GM12878 (cell line): ENCODE measurements at regions not wholly inside any gene's neighbourhood (a gene's known extent, or its start where the extent isn't known, plus 50 kb on each side); places are given as distances from the start of the nearest gene placed in this dataset.

Source experiments
- ATAC-seq: fragments of 200-7000 bp; cut with Tn5 transposase; 3 replicates; pipeline ENCODE4 v1.9.1; 2020; ENCODE audit warnings: mild to moderate bottlenecking, moderate library complexity
- BruUV-seq: library from RNA; stranded (reverse); fragments of 400-500 nt; replicated peaks from 2 replicates; lab custom pipeline; 2021; lab: Mats Ljungman, UMichigan
- CTCF ChIA-PET: fragments of 300-600 bp; sonication (Branson Sonifier 250); formaldehyde crosslinking; extraction: SDS; loops from one replicate; lab custom pipeline; 2021; ENCODE audit warnings: inconsistent platforms; lab: Yijun Ruan, JAX
- POLR2A ChIA-PET: fragments of 350-600 bp; formaldehyde crosslinking; extraction: SDS; loops from one replicate; lab custom pipeline; 2021; ENCODE audit warnings: inconsistent platforms; lab: Charles Lee
- RAD21 ChIA-PET: fragments of 300-600 bp; sonication (Branson Sonifier 250); formaldehyde crosslinking; loops from one replicate; lab custom pipeline; 2023; ENCODE audit warnings: antibody characterized with exemption; ENCODE audit not compliant: unreplicated experiment; lab: Charles Lee
- SMC1A ChIA-PET: fragments of 300-600 bp; sonication (Branson Sonifier 250); formaldehyde crosslinking; loops from one replicate; lab custom pipeline; 2023; ENCODE audit not compliant: unreplicated experiment, uncharacterized antibody; lab: Charles Lee
- DNase-seq: peaks from one replicate; pipeline ENCODE4 v3.0.0-alpha.2; 2011; ENCODE audit warnings: low read depth, low spot score
- FAIRE-seq: peaks from 3 replicates; lab custom pipeline; 2011; peaks lifted over from hg19 to GRCh38; lab: Jason Lieb, UNC
- H2AFZ ChIP-seq: 2 replicates; pipeline ENCODE4 v1.6.0; 2011; ENCODE audit warnings: low read depth, low read length, control low read depth; ENCODE audit not compliant: control insufficient read depth
- H3K27ac ChIP-seq: 2 replicates; pipeline ENCODE4 v1.5.1; 2011; ENCODE audit warnings: control low read depth; ENCODE audit not compliant: control insufficient read depth, insufficient read depth
- H3K27me3 ChIP-seq, 2 experiments: replicated peaks in 1 of 2; 2 replicates each; pipeline versions ENCODE4 v1.6.0 to v1.6.1; 2011; ENCODE audit warnings: low read length in 1 of 2; ENCODE audit not compliant: control insufficient read depth in 2 of 2, insufficient read depth in 2 of 2
- H3K36me3 ChIP-seq, 2 experiments: 2 replicates each; pipeline ENCODE4 v1.5.1; 2011; ENCODE audit warnings: low read length in 1 of 2; ENCODE audit not compliant: control insufficient read depth in 2 of 2, insufficient read depth in 2 of 2
- H3K4me1 ChIP-seq: 2 replicates; pipeline ENCODE4 v1.6.1; 2011; ENCODE audit warnings: mild to moderate bottlenecking, low read length, moderate library complexity, mixed read lengths; ENCODE audit not compliant: control insufficient read depth, insufficient read depth
- H3K4me2 ChIP-seq: 2 replicates; pipeline ENCODE4 v1.6.0; 2011; ENCODE audit warnings: control low read depth; ENCODE audit not compliant: control insufficient read depth, insufficient read depth
- H3K4me3 ChIP-seq: fragments of 200-600 bp; sonication (generic); 2 replicates; pipeline ENCODE4 v1.5.1; 2016
- H3K79me2 ChIP-seq: 2 replicates; pipeline ENCODE4 v1.6.0; 2011; ENCODE audit warnings: low read length; ENCODE audit not compliant: control insufficient read depth, insufficient read depth
- H3K9ac ChIP-seq: 2 replicates; pipeline ENCODE4 v1.8.0; 2011; ENCODE audit warnings: low read length, control low read depth, mixed read lengths; ENCODE audit not compliant: control insufficient read depth, insufficient read depth
- H3K9me3 ChIP-seq: replicated peaks from 3 replicates; pipeline ENCODE4 v1.5.1; 2011; ENCODE audit warnings: mild to moderate bottlenecking, low read length; ENCODE audit not compliant: control insufficient read depth, insufficient read depth
- H4K20me1 ChIP-seq: 2 replicates; pipeline ENCODE4 v1.6.0; 2011; ENCODE audit not compliant: control insufficient read depth, insufficient read depth
- ASH2L ChIP-seq: fragments of 300-600, 200-600 bp; sonication (generic); IDR thresholded peaks from 2 replicates; pipeline ENCODE4 v1.6.1; 2017; ENCODE audit warnings: low read depth, mild to moderate bottlenecking, borderline replicate concordance
- CBX5 ChIP-seq: sonication (generic); IDR thresholded peaks from 2 replicates; pipeline ENCODE4 v1.6.1; 2016; ENCODE audit warnings: low read depth, moderate library complexity, mild to moderate bottlenecking, inconsistent platforms
- FOXK2 ChIP-seq: fragments of 450-650 bp; IDR thresholded peaks from 2 replicates; pipeline ENCODE4 v1.6.1; 2017; ENCODE audit warnings: mild to moderate bottlenecking, moderate library complexity
- GATAD2B ChIP-seq: fragments of 450-650 bp; conservative IDR thresholded peaks from 2 replicates; pipeline ENCODE4 v1.6.1; 2017; ENCODE audit warnings: low read depth, mild to moderate bottlenecking, moderate library complexity
- IKZF1 ChIP-seq: fragments of 450-650 bp; conservative IDR thresholded peaks from 2 replicates; pipeline ENCODE4 v1.6.1; 2017; ENCODE audit warnings: antibody characterized with exemption, mild to moderate bottlenecking
- IRF4 ChIP-seq: IDR thresholded peaks from 2 replicates; pipeline ENCODE4 v1.6.1; 2011; ENCODE audit warnings: low read depth, low read length
- MTA3 ChIP-seq: IDR thresholded peaks from 2 replicates; pipeline ENCODE4 v1.6.1; 2012; ENCODE audit warnings: low read length, inconsistent platforms, borderline replicate concordance
- NRF1 ChIP-seq: conservative IDR thresholded peaks from 2 replicates; pipeline ENCODE4 v1.6.1; 2011; ENCODE audit warnings: mild to moderate bottlenecking, low read depth, low read length, improper control_type of control experiment
- RAD51 ChIP-seq: fragments of 450-650 bp; IDR thresholded peaks from 2 replicates; pipeline ENCODE4 v1.6.1; 2016; ENCODE audit warnings: moderate library complexity, mild to moderate bottlenecking, inconsistent platforms
- RB1 ChIP-seq: fragments of 450-650 bp; formaldehyde crosslinking; IDR thresholded peaks from 2 replicates; pipeline ENCODE4 v1.6.1; 2017; ENCODE audit warnings: mild to moderate bottlenecking, borderline replicate concordance
- SIX5 ChIP-seq: IDR thresholded peaks from 2 replicates; pipeline ENCODE4 v1.6.1; 2011; ENCODE audit warnings: mild to moderate bottlenecking, low read depth, low read length, moderate library complexity; ENCODE audit not compliant: severe bottlenecking
- SMAD5 ChIP-seq: IDR thresholded peaks from 2 replicates; pipeline ENCODE4 v1.6.1; 2016; ENCODE audit warnings: antibody characterized with exemption, low read depth
- SREBF2 ChIP-seq: IDR thresholded peaks from 2 replicates; pipeline ENCODE4 v1.6.1; 2012; ENCODE audit warnings: mild to moderate bottlenecking, low read length
- SRF ChIP-seq, 2 experiments: IDR thresholded peaks; 2 replicates each; pipeline ENCODE4 v1.6.1; 2011; ENCODE audit warnings: low read depth in 2 of 2, low read length in 2 of 2, mild to moderate bottlenecking in 1 of 2, moderate library complexity in 1 of 2
- SUPT20H ChIP-seq: IDR thresholded peaks from 2 replicates; pipeline ENCODE4 v1.6.1; 2011; ENCODE audit warnings: low read depth, mild to moderate bottlenecking, low read length, moderate library complexity, borderline replicate concordance; ENCODE audit not compliant: control insufficient read depth
- WRNIP1 ChIP-seq: IDR thresholded peaks from 2 replicates; pipeline ENCODE4 v1.6.1; 2011; ENCODE audit warnings: low read depth, low read length, improper control_type of control experiment, borderline replicate concordance
- ZZZ3 ChIP-seq: IDR thresholded peaks from 2 replicates; pipeline ENCODE4 v1.6.1; 2011; ENCODE audit warnings: low read depth; ENCODE audit not compliant: control insufficient read depth, insufficient read length
- WGBS: methylation state at CpG from one replicate; pipeline ENCODE4 v1.1.6; 2016; ENCODE audit warnings: low lambda C conversion rate; ENCODE audit not compliant: insufficient replicate concordance, insufficient coverage; ENCODE audit errors: missing lambda C conversion rate; 5-methylcytosine and 5-hydroxymethylcytosine counted together
- in situ Hi-C: fragments of 300-500 bp; cut with MboI; formaldehyde crosslinking; loops from 9 replicates; pipeline ENCODE4 v1.14.3; 2018; ENCODE audit warnings: mixed read lengths
- intact Hi-C: fragments of 100-400 bp; cut with micrococcal nuclease; formaldehyde crosslinking; loops from one replicate; pipeline ENCODE4 v1.14.2; 2022; ENCODE audit not compliant: unreplicated experiment
- TF ChIP-seq, protein P1 (sequence below): fragments of 450-650 bp; IDR thresholded peaks from 2 replicates; pipeline ENCODE4 v1.6.1; 2014; ENCODE audit warnings: mild to moderate bottlenecking
- TF ChIP-seq, protein P2 (sequence below): IDR thresholded peaks from 2 replicates; pipeline ENCODE4 v1.6.1; 2011; ENCODE audit warnings: borderline replicate concordance, low read depth, mild to moderate bottlenecking, moderate library complexity, mixed read lengths, low read length; ENCODE audit not compliant: insufficient read depth; ENCODE audit errors: extremely low read length
- TF ChIP-seq, protein P3 (sequence below): fragments of 150-350 bp; IDR thresholded peaks from 2 replicates; pipeline ENCODE4 v1.6.1; 2016; ENCODE audit warnings: low read depth, low read length

DNA sequence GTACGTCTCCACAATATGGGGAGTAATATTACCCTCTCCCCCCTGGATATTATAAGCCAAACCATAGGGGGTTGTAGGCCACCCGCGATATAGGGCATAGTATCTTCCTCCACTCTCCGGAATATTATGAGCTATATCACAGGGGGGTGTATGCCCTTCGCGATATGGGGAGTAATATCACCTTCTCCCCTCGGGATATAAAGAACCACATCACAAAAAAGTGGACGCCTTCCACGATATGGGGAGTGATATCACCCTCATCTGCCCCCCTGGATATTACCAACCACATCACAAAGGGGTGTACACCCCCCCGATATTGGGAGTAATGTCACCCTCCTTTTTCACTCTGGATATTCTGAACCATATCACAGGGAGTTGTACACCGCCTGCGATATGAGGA is 65.5 kb upstream of the CEACAM21 start:
- Histone ChIP-seq H3K4me3 (no peak overlapping the region), H2AFZ (no peak overlapping the region), H3K27ac (no peak overlapping the region), H3K4me1 (no peaks in the 10 kb centered on the region), H3K36me3 (no peaks in the 10 kb centered on the region), H4K20me1 (no peaks in the 10 kb centered on the region), H3K27me3 (no peaks in the 10 kb centered on the region), H3K4me2 (no peak overlapping the region), H3K9ac (no peak overlapping the region), H3K9me3 (no peaks in the 10 kb centered on the region), H3K79me2 (no peaks in the 10 kb centered on the region)
- intact Hi-C loops (no loop called here), in situ Hi-C loops (no loop called here)
- DNase-seq = no peak
- RAD21 ChIA-PET = no interaction called here
- 65% methylated on average over 12 of the region's 12 CpGs for WGBS
- SMC1A ChIA-PET = no interaction called here
- BruUV-seq = no TSS peak
- TF ChIP-seq FOXK2 (no peak), RB1 (no peak), SMAD5 (no peak), MTA3 (no peak), ZZZ3 (no peak), GATAD2B (no peak), NRF1 (no peak), WRNIP1 (no peak), SIX5 (no peak), SREBF2 (no peak), IKZF1 (no peak), RAD51 (no peak), SUPT20H (no peak), SRF (IDR thresholded peaks at IDR 0.05; ENCODE audit: low read depth in 2 of 2, low read length in 2 of 2) (no peak), CBX5 (no peak), ASH2L (no peak), IRF4 (no peak)
- TF ChIP-seq, protein P1, sequence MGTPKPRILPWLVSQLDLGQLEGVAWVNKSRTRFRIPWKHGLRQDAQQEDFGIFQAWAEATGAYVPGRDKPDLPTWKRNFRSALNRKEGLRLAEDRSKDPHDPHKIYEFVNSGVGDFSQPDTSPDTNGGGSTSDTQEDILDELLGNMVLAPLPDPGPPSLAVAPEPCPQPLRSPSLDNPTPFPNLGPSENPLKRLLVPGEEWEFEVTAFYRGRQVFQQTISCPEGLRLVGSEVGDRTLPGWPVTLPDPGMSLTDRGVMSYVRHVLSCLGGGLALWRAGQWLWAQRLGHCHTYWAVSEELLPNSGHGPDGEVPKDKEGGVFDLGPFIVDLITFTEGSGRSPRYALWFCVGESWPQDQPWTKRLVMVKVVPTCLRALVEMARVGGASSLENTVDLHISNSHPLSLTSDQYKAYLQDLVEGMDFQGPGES = no peak
- TF ChIP-seq, protein P2, sequence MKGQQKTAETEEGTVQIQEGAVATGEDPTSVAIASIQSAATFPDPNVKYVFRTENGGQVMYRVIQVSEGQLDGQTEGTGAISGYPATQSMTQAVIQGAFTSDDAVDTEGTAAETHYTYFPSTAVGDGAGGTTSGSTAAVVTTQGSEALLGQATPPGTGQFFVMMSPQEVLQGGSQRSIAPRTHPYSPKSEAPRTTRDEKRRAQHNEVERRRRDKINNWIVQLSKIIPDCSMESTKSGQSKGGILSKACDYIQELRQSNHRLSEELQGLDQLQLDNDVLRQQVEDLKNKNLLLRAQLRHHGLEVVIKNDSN = no peak
- TF ChIP-seq, protein P3, sequence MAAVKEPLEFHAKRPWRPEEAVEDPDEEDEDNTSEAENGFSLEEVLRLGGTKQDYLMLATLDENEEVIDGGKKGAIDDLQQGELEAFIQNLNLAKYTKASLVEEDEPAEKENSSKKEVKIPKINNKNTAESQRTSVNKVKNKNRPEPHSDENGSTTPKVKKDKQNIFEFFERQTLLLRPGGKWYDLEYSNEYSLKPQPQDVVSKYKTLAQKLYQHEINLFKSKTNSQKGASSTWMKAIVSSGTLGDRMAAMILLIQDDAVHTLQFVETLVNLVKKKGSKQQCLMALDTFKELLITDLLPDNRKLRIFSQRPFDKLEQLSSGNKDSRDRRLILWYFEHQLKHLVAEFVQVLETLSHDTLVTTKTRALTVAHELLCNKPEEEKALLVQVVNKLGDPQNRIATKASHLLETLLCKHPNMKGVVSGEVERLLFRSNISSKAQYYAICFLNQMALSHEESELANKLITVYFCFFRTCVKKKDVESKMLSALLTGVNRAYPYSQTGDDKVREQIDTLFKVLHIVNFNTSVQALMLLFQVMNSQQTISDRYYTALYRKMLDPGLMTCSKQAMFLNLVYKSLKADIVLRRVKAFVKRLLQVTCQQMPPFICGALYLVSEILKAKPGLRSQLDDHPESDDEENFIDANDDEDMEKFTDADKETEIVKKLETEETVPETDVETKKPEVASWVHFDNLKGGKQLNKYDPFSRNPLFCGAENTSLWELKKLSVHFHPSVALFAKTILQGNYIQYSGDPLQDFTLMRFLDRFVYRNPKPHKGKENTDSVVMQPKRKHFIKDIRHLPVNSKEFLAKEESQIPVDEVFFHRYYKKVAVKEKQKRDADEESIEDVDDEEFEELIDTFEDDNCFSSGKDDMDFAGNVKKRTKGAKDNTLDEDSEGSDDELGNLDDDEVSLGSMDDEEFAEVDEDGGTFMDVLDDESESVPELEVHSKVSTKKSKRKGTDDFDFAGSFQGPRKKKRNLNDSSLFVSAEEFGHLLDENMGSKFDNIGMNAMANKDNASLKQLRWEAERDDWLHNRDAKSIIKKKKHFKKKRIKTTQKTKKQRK = no peak
- CTCF ChIA-PET = interaction anchor here (0.6 kb wide), 1 partner anchor 53 kb away, joined by 3 read pairs; no protein-coding TSS in a partner anchor
- no peak for FAIRE-seq
- POLR2A ChIA-PET = no interaction called here
- ATAC-seq = no peak
